Erythroblast (primary cell): ENCODE measurements at regions not wholly inside any gene's neighbourhood (a gene's known extent, or its start where the extent isn't known, plus 50 kb on each side); places are given as distances from the start of the nearest gene placed in this dataset.

ENCODE experiments used
- GATA1 ChIP-seq: IDR thresholded peaks from 2 replicates; pipeline ENCODE4 v1.6.1; 2011; ENCODE audit warnings: low read depth, mild to moderate bottlenecking, control low read depth, low read length, moderate library complexity
- POLR2A ChIP-seq: IDR thresholded peaks from 2 replicates; pipeline ENCODE4 v1.6.1; 2011; ENCODE audit warnings: mild to moderate bottlenecking, low read length

GRCh38 chr2:235170016-235170415 is 218.2 kb downstream of the SH3BP4 start:
- no peak for TF ChIP-seq POLR2A
- no peak for TF ChIP-seq GATA1
